Fibroblast of gingiva (primary cell): ENCODE measurements at regions not wholly inside any gene's neighbourhood (a gene's known extent, or its start where the extent isn't known, plus 50 kb on each side); places are given as distances from the start of the nearest gene placed in this dataset.

ENCODE experiments used
- DNase-seq: peaks from one replicate; pipeline ENCODE4 v3.0.0-alpha.2; 2011; ENCODE audit warnings: low read depth

GRCh38 chr20:11778206-11778570, 139.5 kb upstream of the BTBD3 start:
- DNase-seq = no peak

- DNase-seq = no peak
Measured at GRCh38 chr20:11780765-11781369, 136.8 kb upstream of the BTBD3 start.

GRCh38 chr20:11783102-11783850, 134.4 kb upstream of the BTBD3 start:
- no peak for DNase-seq

GRCh38 chr20:11785885-11786507, 131.7 kb upstream of the BTBD3 start:
- DNase-seq = no peak

- no peak for DNase-seq
Measured at GRCh38 chr20:11790046-11790445, 127.6 kb upstream of the BTBD3 start.

GRCh38 chr20:11791316-11791715, 126.4 kb upstream of the BTBD3 start:
- DNase-seq = no peak

GRCh38 chr20:11791835-11792567, 125.7 kb upstream of the BTBD3 start:
- DNase-seq = no peak

- no peak for DNase-seq
Measured at GRCh38 chr20:11792568-11792953, 125.1 kb upstream of the BTBD3 start.

GRCh38 chr20:11794525-11794924, 123.2 kb upstream of the BTBD3 start:
- DNase-seq = no peak

- DNase-seq = no peak
Measured at GRCh38 chr20:11795071-11795615, 122.5 kb upstream of the BTBD3 start.

- no peak for DNase-seq
Measured at GRCh38 chr20:11796026-11796425, 121.7 kb upstream of the BTBD3 start.

GRCh38 chr20:11797156-11797555, 120.5 kb upstream of the BTBD3 start:
- DNase-seq = no peak

GRCh38 chr20:11799281-11799684, 118.4 kb upstream of the BTBD3 start:
- DNase-seq = no peak

- peak; percentile 75 for DNase-seq
Measured at GRCh38 chr20:11807054-11808048, 110.3 kb upstream of the BTBD3 start.

- DNase-seq = no peak
Measured at GRCh38 chr20:11808841-11809240, 108.9 kb upstream of the BTBD3 start.

- DNase-seq = no peak
Measured at GRCh38 chr20:11810311-11811083, 107.2 kb upstream of the BTBD3 start.

- no peak for DNase-seq
Measured at GRCh38 chr20:11813106-11813890, 104.4 kb upstream of the BTBD3 start.

GRCh38 chr20:11814267-11814666, 103.4 kb upstream of the BTBD3 start:
- DNase-seq = no peak

GRCh38 chr20:11820838-11821237, 96.9 kb upstream of the BTBD3 start:
- DNase-seq = no peak

- no peak for DNase-seq
Measured at GRCh38 chr20:11822540-11822794, 95.2 kb upstream of the BTBD3 start.
